Activated T-cell treated with anti-CD3 and anti-CD28 coated beads for 24 hours (primary cell): ENCODE measurements at regions not wholly inside any gene's neighbourhood (a gene's known extent, or its start where the extent isn't known, plus 50 kb on each side); places are given as distances from the start of the nearest gene placed in this dataset.
"Not testable (repeated sequence)": the region's sequence is repeated elsewhere in the genome, so short reads cannot be mapped to it uniquely, and the experiment has no call there.

Experiments used
- DNase-seq: peaks from one replicate; pipeline ENCODE4 v3.0.0-alpha.2; 2020; ENCODE audit warnings: low read depth

- not testable (repeated sequence) for DNase-seq
Measured at GRCh38 chr21:32823296-32823695, 51.7 kb upstream of the PAXBP1 start.

- no peak for DNase-seq
Measured at GRCh38 chr21:32824950-32825349, 53.4 kb upstream of the PAXBP1 start.

GRCh38 chr21:32826329-32827167, 55.0 kb upstream of the PAXBP1 start:
- DNase-seq = peak; percentile 35

GRCh38 chr21:32828908-32829307, 57.4 kb upstream of the PAXBP1 start:
- no peak for DNase-seq

- DNase-seq = no peak
Measured at GRCh38 chr21:32829504-32829903, 57.9 kb upstream of the PAXBP1 start.

- DNase-seq = not testable (repeated sequence)
Measured at GRCh38 chr21:32831779-32832178, 60.2 kb upstream of the PAXBP1 start.

GRCh38 chr21:32834211-32834915, 62.8 kb upstream of the PAXBP1 start:
- no peak for DNase-seq

GRCh38 chr21:32834916-32835235, 63.3 kb upstream of the PAXBP1 start:
- DNase-seq = no peak

GRCh38 chr21:32842146-32842545, 70.6 kb upstream of the PAXBP1 start:
- DNase-seq = no peak

GRCh38 chr21:32843561-32843960, 72.0 kb upstream of the PAXBP1 start:
- DNase-seq = no peak

- no peak for DNase-seq
Measured at GRCh38 chr21:32844076-32844475, 72.5 kb upstream of the PAXBP1 start.

GRCh38 chr21:32844653-32845436, 73.3 kb upstream of the PAXBP1 start:
- no peak for DNase-seq

GRCh38 chr21:32858628-32859027, 87.1 kb upstream of the PAXBP1 start:
- DNase-seq = no peak

- DNase-seq = no peak
Measured at GRCh38 chr21:32860399-32860798, 88.8 kb upstream of the PAXBP1 start.

- DNase-seq = no peak
Measured at GRCh38 chr21:32861866-32862265, 90.3 kb upstream of the PAXBP1 start.

GRCh38 chr21:32867597-32867996, 96.0 kb upstream of the PAXBP1 start:
- DNase-seq = no peak

- DNase-seq = no peak
Measured at GRCh38 chr21:32868631-32869454, 97.3 kb upstream of the PAXBP1 start.

- no peak for DNase-seq
Measured at GRCh38 chr21:32869459-32869858, 97.9 kb upstream of the PAXBP1 start.

- DNase-seq = no peak
Measured at GRCh38 chr21:32876426-32876825, 104.9 kb upstream of the PAXBP1 start.

GRCh38 chr21:32877888-32878287, 106.3 kb upstream of the PAXBP1 start:
- not testable (repeated sequence) for DNase-seq

- DNase-seq = no peak
Measured at GRCh38 chr21:32878661-32879060, 107.1 kb upstream of the PAXBP1 start.

GRCh38 chr21:32881458-32881857, 109.9 kb upstream of the PAXBP1 start:
- DNase-seq = no peak
